Right atrium auricular region (tissue), 2 donors: ENCODE measurements at regions not wholly inside any gene's neighbourhood (a gene's known extent, or its start where the extent isn't known, plus 50 kb on each side); places are given as distances from the start of the nearest gene placed in this dataset.
A peak's percentile ranks its signal among the peaks of the same experiment; 100 is the strongest.
"Not testable (repeated sequence)": the region's sequence is repeated elsewhere in the genome, so short reads cannot be mapped to it uniquely, and the experiment has no call there.

Source experiments
- DNase-seq: peaks from one replicate; pipeline ENCODE4 v3.0.0-alpha.2; 2019; ENCODE audit warnings: low spot score
- H3K27ac ChIP-seq, 2 donors: fragments of 200-600 bp; sonication (generic); 1 replicate in 1 of 2; 2 replicates in 1 of 2; pipeline ENCODE4 v1.5.1; 2016 to 2019
- H3K27me3 ChIP-seq, 2 donors: fragments of 200-600 bp; sonication (generic); one replicate each; pipeline versions ENCODE4 v1.5.1 to v1.6.0; 2017 to 2019
- H3K36me3 ChIP-seq: fragments of 200-600 bp; sonication (generic); one replicate; pipeline ENCODE4 v1.5.1; 2016
- H3K4me1 ChIP-seq, 2 donors: fragments of 200-600 bp; sonication (generic); one replicate each; pipeline versions ENCODE4 v1.5.1 to v1.6.0; 2017 to 2019
- H3K4me3 ChIP-seq, 2 donors: fragments of 200-600 bp; sonication (generic); 1 replicate in 1 of 2; 2 replicates in 1 of 2; pipeline ENCODE4 v1.5.1; 2017 to 2019; ENCODE audit warnings: mild to moderate bottlenecking in 1 of 2, moderate library complexity in 1 of 2
- H3K9me3 ChIP-seq, 2 donors: fragments of 200-600 bp; sonication (generic); one replicate each; pipeline ENCODE4 v1.5.1; 2019
- TF ChIP-seq, protein P1 (sequence below), 2 donors: fragments of 200-600 bp; sonication (generic); IDR thresholded peaks; one replicate each; pipeline ENCODE4 v1.5.1; 2019; ENCODE audit warnings: antibody characterized with exemption in 2 of 2

DNA sequence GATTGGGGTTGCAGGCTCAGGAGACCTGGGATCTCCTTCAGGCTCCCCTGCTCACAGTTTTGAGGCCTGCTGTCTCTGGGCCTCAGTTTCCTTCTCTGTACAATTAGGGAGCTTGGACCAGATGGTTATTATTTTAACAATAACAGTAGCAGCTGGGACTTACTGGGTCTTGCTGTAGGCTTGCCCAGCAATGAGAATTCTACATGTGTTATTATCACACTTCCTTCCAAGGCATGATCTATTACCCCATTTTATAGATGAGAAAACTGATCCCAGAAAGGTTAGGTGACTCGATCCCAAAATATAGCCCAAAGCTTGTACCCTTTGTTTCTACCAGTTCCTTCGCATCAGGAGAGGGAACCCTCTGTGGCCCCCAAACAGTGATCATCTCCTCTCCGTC is 153.8 kb downstream of the PTPRU start:
- no peaks in the 10 kb centered on the region for H3K27me3 ChIP-seq
- no peaks in the 10 kb centered on the region for H3K9me3 ChIP-seq
- no peaks in the 10 kb centered on the region for H3K4me1 ChIP-seq
- no peak overlapping the region for H3K4me3 ChIP-seq
- DNase-seq, result no peak
- TF ChIP-seq, protein P1, sequence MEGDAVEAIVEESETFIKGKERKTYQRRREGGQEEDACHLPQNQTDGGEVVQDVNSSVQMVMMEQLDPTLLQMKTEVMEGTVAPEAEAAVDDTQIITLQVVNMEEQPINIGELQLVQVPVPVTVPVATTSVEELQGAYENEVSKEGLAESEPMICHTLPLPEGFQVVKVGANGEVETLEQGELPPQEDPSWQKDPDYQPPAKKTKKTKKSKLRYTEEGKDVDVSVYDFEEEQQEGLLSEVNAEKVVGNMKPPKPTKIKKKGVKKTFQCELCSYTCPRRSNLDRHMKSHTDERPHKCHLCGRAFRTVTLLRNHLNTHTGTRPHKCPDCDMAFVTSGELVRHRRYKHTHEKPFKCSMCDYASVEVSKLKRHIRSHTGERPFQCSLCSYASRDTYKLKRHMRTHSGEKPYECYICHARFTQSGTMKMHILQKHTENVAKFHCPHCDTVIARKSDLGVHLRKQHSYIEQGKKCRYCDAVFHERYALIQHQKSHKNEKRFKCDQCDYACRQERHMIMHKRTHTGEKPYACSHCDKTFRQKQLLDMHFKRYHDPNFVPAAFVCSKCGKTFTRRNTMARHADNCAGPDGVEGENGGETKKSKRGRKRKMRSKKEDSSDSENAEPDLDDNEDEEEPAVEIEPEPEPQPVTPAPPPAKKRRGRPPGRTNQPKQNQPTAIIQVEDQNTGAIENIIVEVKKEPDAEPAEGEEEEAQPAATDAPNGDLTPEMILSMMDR (IDR thresholded peaks at IDR 0.05), result no peak
- H3K27ac ChIP-seq, result no peak overlapping the region
- no peaks in the 10 kb centered on the region for H3K36me3 ChIP-seq

DNA sequence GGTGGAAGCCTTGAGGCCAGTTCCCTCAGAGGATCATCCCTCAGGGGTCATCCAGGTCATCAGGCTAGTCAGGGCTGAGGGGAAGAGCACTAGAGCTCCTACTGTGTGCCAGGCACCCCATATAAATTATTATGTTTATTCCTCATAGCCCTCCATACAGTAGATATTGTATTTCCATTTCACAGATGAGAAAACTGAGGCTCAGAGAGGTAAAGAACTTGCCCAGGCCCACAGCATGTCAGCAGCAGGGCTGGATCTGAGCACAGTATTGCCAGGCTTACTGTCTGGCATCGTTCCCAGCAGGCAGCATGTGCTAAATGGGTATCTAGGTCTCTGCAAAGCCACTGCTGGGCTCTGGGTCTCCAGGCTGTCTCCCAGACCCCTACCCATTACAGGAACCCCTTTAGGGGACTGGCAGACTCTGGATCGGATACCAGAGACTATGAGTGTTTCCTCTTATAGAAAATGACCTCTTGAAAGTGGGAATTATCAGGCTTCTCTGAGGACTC is 153.3 kb downstream of the PTPRU start:
- no peaks in the 10 kb centered on the region for H3K4me1 ChIP-seq
- TF ChIP-seq, protein P1 (IDR thresholded peaks at IDR 0.05), result no peak
- H3K4me3 ChIP-seq, result no peak overlapping the region
- H3K27ac ChIP-seq, result no peak overlapping the region
- no peaks in the 10 kb centered on the region for H3K27me3 ChIP-seq
- H3K36me3 ChIP-seq, result no peaks in the 10 kb centered on the region
- peak; percentile 32 for DNase-seq
- H3K9me3 ChIP-seq, result no peaks in the 10 kb centered on the region

DNA sequence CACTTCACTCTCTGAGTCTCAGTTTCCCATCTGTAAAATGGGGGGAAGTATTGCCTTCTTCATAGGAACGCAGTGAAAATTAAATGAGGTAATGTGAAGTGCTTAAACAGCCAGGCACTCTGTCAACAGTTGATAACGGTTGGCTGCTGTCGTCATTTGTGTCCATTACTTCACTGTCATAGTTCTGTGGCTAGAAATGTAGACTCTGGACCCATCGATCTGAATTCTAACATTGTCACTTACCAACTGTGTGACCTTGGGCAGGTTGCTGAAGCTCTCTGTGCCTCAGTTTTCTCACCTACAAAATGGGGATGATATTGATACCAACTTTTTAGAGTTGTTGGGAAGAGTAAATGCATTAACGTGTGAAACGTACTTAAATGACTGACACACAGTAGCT is 152.6 kb downstream of the PTPRU start:
- no peak for DNase-seq

DNA sequence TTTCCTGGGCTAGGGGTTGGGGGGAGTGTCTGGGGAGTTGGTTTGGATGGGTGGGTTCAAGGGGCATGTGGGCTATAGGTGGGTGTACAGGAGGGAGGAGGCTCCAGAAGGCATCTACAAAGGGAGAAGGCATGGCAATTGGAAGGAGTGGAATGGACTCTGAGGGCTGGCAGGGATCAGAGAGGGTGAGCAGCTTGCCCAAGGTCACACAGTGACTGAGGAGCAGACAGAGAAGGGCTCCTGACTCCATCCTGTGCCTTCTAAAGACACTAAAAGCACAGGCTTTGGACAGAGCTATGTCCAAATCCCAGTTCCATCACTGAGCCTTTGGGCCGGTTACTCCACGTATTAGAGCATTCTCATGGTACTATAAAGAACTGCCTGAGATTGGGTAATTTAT is 151.8 kb downstream of the PTPRU start:
- Histone ChIP-seq H3K27me3 (no peaks in the 10 kb centered on the region), H3K9me3 (no peaks in the 10 kb centered on the region), H3K4me1 (no peaks in the 10 kb centered on the region), H3K36me3 (no peaks in the 10 kb centered on the region), H3K4me3 (no peak overlapping the region), H3K27ac (no peak overlapping the region)
- no peak for DNase-seq
- TF ChIP-seq, protein P1 (IDR thresholded peaks at IDR 0.05), result no peak

More for the DNA sequence above, 152.6 kb downstream of the PTPRU start:
- Histone ChIP-seq H3K4me1 (no peaks in the 10 kb centered on the region), H3K4me3 (no peak overlapping the region), H3K27ac (no peak overlapping the region), H3K36me3 (no peaks in the 10 kb centered on the region), H3K27me3 (no peaks in the 10 kb centered on the region), H3K9me3 (no peaks in the 10 kb centered on the region)
- TF ChIP-seq, protein P1 (IDR thresholded peaks at IDR 0.05), result no peak

DNA sequence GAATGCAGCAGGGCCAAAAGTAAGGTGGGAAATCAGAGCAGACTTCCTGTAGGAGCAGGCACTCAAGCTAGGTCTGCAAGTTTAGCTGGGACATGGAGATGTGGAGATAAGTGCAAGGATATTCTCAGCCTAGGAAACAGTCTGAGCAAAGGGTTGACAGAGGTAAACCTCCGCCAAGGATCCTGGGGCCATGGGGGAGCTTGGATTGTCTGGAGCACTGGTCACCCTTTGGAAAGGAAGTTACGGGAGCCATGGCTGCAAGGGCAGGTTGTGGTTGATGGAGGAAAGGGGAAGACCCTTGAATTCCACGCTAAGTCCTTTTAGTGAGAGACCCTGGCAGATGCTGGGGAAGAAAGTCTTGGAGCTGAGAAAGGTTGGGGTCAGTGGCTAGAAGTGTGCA is 150.9 kb downstream of the PTPRU start:
- no peak overlapping the region for H3K27ac ChIP-seq
- H3K4me1 ChIP-seq, result no peaks in the 10 kb centered on the region
- H3K36me3 ChIP-seq, result no peaks in the 10 kb centered on the region
- H3K4me3 ChIP-seq, result no peak overlapping the region
- no peaks in the 10 kb centered on the region for H3K9me3 ChIP-seq
- TF ChIP-seq, protein P1 (IDR thresholded peaks at IDR 0.05), result no peak
- peak; percentile 23 for DNase-seq
- no peaks in the 10 kb centered on the region for H3K27me3 ChIP-seq

DNA sequence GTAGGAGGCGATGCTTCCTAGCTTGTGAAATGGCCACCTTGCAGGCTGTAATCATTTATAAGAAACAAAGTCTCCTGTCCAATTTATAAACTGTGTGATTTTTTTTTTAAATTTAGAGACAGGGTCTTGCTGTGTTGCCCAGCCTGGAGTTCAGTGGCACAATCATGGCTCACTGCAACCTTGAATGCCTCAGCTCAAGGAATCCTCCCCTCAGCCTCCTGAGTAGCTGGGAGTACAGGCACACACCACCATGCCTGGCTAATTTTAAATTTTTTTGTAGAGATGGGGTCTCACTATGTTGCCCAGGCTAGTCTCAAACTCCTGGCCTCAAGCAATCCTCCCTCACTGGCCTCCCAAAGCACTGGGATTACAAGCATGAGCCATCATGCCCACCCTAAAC is 150.1 kb downstream of the PTPRU start:
- not testable (repeated sequence) for H3K9me3 ChIP-seq, H3K4me3 ChIP-seq, DNase-seq, H3K27ac ChIP-seq, H3K4me1 ChIP-seq, H3K27me3 ChIP-seq, H3K36me3 ChIP-seq
